LNCAP (cell line): ENCODE measurements at regions not wholly inside any gene's neighbourhood (a gene's known extent, or its start where the extent isn't known, plus 50 kb on each side); places are given as distances from the start of the nearest gene placed in this dataset.

Experiments used
- TF ChIP-seq, protein P1 (sequence below): fragments of 450-650 bp; IDR thresholded peaks from 2 replicates; pipeline ENCODE4 v1.5.1; 2017; ENCODE audit warnings: mild to moderate bottlenecking

GRCh38 chr11:27770576-27770975 lies 70.3 kb upstream of the BDNF start:
- TF ChIP-seq, protein P1, sequence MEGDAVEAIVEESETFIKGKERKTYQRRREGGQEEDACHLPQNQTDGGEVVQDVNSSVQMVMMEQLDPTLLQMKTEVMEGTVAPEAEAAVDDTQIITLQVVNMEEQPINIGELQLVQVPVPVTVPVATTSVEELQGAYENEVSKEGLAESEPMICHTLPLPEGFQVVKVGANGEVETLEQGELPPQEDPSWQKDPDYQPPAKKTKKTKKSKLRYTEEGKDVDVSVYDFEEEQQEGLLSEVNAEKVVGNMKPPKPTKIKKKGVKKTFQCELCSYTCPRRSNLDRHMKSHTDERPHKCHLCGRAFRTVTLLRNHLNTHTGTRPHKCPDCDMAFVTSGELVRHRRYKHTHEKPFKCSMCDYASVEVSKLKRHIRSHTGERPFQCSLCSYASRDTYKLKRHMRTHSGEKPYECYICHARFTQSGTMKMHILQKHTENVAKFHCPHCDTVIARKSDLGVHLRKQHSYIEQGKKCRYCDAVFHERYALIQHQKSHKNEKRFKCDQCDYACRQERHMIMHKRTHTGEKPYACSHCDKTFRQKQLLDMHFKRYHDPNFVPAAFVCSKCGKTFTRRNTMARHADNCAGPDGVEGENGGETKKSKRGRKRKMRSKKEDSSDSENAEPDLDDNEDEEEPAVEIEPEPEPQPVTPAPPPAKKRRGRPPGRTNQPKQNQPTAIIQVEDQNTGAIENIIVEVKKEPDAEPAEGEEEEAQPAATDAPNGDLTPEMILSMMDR: no peak

GRCh38 chr11:27763736-27764135 lies 63.5 kb upstream of the BDNF start:
- TF ChIP-seq, protein P1: no peak

DNA sequence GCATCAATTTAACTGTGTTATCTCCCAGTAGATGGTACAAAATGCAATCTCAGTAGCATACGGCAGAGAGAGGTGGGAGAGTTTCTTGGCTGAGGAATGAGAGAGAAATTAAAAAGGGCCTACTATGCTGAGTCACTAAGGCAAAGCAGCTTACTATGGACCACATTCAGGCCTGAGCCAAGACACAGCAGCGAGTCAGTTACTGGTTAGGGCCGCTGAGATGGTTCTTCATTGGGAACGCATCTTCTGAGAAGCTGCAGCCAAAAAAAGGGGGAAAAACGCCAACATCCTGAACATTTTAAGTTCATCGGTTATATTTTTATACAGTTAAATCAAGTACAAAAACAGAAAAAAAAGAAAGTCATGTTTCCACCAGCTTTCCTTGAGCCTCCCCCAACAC lies 61.1 kb upstream of the BDNF start:
- TF ChIP-seq, protein P1: no peak

GRCh38 chr11:27757953-27758352 lies 57.7 kb upstream of the BDNF start:
- TF ChIP-seq, protein P1: no peak

- TF ChIP-seq, protein P1: no peak
Measured at GRCh38 chr11:27754035-27755017, 54.1 kb upstream of the BDNF start.
